ENCODE measurements at regions not wholly inside any gene's neighbourhood (a gene's known extent, or its start where the extent isn't known, plus 50 kb on each side); places are given as distances from the start of the nearest gene placed in this dataset.

DNA sequence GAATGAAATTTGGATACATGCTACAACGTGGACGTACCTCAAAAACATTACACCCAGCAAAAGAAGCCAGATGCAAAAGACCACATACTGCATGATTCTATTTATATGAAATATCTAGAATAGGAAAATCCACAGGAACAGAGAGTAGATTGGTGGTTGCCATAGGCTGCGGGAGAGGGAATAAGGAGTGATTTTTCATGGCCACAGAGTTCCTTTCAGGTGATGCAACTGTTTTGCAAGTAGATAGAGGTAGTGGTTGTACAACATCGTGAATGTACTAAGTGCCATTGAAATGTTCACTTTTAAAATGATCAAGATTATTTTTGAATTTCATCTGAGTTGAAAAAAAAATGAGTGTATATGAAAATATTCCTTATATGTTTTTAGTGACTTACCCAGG lies 115.3 kb upstream of the RUNX1 start (continued):
- TF ChIP-seq, protein P1, sequence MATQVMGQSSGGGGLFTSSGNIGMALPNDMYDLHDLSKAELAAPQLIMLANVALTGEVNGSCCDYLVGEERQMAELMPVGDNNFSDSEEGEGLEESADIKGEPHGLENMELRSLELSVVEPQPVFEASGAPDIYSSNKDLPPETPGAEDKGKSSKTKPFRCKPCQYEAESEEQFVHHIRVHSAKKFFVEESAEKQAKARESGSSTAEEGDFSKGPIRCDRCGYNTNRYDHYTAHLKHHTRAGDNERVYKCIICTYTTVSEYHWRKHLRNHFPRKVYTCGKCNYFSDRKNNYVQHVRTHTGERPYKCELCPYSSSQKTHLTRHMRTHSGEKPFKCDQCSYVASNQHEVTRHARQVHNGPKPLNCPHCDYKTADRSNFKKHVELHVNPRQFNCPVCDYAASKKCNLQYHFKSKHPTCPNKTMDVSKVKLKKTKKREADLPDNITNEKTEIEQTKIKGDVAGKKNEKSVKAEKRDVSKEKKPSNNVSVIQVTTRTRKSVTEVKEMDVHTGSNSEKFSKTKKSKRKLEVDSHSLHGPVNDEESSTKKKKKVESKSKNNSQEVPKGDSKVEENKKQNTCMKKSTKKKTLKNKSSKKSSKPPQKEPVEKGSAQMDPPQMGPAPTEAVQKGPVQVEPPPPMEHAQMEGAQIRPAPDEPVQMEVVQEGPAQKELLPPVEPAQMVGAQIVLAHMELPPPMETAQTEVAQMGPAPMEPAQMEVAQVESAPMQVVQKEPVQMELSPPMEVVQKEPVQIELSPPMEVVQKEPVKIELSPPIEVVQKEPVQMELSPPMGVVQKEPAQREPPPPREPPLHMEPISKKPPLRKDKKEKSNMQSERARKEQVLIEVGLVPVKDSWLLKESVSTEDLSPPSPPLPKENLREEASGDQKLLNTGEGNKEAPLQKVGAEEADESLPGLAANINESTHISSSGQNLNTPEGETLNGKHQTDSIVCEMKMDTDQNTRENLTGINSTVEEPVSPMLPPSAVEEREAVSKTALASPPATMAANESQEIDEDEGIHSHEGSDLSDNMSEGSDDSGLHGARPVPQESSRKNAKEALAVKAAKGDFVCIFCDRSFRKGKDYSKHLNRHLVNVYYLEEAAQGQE (IDR thresholded peaks at IDR 0.05; ENCODE audit: low read depth, low read length) = no peak
- no peak for TF ChIP-seq POLR2AphosphoS5 (IDR thresholded peaks at IDR 0.05; ENCODE audit: low read depth, low read length)
- TF ChIP-seq SIN3A (IDR thresholded peaks at IDR 0.05; ENCODE audit: borderline replicate concordance, low read depth, low read length) = no peak

DNA sequence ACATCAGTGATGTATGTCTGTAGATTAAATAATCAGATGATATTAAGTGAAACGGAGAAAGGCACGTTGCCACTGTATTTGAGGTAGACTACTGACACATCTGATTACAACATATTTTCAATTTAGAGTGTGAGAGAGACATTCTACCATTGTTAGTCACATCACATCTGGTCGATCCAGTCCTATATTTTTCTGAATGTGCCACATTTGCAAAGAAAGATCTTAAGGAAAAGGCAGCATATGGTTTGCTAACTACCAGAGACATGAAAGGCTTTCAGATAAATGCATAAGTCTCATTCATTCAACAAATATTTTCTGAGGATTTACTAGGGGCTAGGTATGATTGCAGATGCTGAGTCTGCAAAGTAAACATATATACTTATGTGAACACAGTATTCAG lies 114.3 kb upstream of the RUNX1 start:
- Histone ChIP-seq H3K36me3 (replicated peaks in 1 of 2; ENCODE audit: control insufficient read depth in 1 of 2, insufficient read depth in 2 of 2, low read length in 1 of 2) (no peaks in the 10 kb centered on the region), H4K20me1 (ENCODE audit: insufficient read depth) (no peaks in the 10 kb centered on the region), H3K9me2 (no peaks in the 10 kb centered on the region), H3F3A (replicated peaks; ENCODE audit: insufficient read depth) (no peaks in the 10 kb centered on the region), H3K4me1 (ENCODE audit: control insufficient read depth in 1 of 2, insufficient read depth in 2 of 2, low read depth in 1 of 2, low read length in 1 of 2) (no peaks in the 10 kb centered on the region), H3K9me3 (no peaks in the 10 kb centered on the region), H3K79me2 (ENCODE audit: insufficient read depth) (no peaks in the 10 kb centered on the region), H3K27me3 (ENCODE audit: insufficient read depth) (no peaks in the 10 kb centered on the region), H3K9ac (no peak overlapping the region), H3K27ac (ENCODE audit: low read depth in 2 of 2, low read length in 1 of 2) (no peak overlapping the region), H2AFZ (ENCODE audit: low read depth) (no peak overlapping the region), H3K4me3 (ENCODE audit: low read depth in 2 of 2, low read length in 1 of 2) (no peak overlapping the region), H3K4me2 (no peak overlapping the region)
- CTCF ChIA-PET = no interaction called here
- POLR2A ChIA-PET = no interaction called here
- 43% methylated on average over 3 of the region's 3 CpGs for WGBS (ENCODE audit: low lambda C conversion rate)
- no peak for DNase-seq
- TF ChIP-seq, protein P2, sequence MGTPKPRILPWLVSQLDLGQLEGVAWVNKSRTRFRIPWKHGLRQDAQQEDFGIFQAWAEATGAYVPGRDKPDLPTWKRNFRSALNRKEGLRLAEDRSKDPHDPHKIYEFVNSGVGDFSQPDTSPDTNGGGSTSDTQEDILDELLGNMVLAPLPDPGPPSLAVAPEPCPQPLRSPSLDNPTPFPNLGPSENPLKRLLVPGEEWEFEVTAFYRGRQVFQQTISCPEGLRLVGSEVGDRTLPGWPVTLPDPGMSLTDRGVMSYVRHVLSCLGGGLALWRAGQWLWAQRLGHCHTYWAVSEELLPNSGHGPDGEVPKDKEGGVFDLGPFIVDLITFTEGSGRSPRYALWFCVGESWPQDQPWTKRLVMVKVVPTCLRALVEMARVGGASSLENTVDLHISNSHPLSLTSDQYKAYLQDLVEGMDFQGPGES (IDR thresholded peaks at IDR 0.05; ENCODE audit: low read depth, low read length) = no peak
- TF ChIP-seq TAF1 (IDR thresholded peaks at IDR 0.05; ENCODE audit: borderline replicate concordance, low read depth, low read length) = no peak
- no peak for TF ChIP-seq MEF2A (IDR thresholded peaks at IDR 0.05; ENCODE audit: borderline replicate concordance, low read depth)
- no peak for TF ChIP-seq FOSL2 (IDR thresholded peaks at IDR 0.05; ENCODE audit: borderline replicate concordance, low read depth)
- TF ChIP-seq FOXJ3 (CRISPR knock-in tag; IDR thresholded peaks at IDR 0.05) = no peak
- no peak for TF ChIP-seq ELF1 (IDR thresholded peaks at IDR 0.05)
- TF ChIP-seq MXI1 (IDR thresholded peaks at IDR 0.05; ENCODE audit: low read depth, low read length) = no peak
- TF ChIP-seq GATA2 (CRISPR knock-in tag; IDR thresholded peaks at IDR 0.05) = no peak

DNA sequence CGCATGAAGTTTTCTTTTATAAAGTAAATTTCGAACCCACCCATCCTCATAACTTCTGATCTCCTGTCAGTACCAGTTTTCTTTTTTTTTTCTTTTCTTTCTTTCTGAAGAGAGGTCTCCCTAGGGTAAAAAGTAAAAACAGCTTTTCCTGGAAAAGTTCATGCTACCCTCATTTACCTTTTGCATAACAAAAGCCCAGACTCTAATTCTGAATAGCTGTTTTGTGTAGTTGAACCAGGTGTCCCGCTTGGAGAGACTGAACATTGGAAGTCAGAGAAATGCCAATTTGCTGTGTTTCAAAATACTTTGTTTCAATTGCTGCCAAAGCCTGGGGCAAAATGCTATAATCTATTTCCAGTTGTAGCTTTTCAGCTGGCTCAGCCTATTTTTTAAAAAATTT lies 113.7 kb upstream of the RUNX1 start:
- H3K4me3 ChIP-seq (ENCODE audit: low read depth in 2 of 2, low read length in 1 of 2) = no peak overlapping the region
- TF ChIP-seq, protein P1 (IDR thresholded peaks at IDR 0.05; ENCODE audit: low read depth, low read length) = no peak
- TF ChIP-seq RCOR1 (IDR thresholded peaks at IDR 0.05; ENCODE audit: low read length) (no peak), RXRA (IDR thresholded peaks at IDR 0.05; ENCODE audit: borderline replicate concordance, low read depth) (no peak), CHD2 (IDR thresholded peaks at IDR 0.05; ENCODE audit: low read length, partially characterized antibody) (no peak)
- no peaks in the 10 kb centered on the region for H3K9me2 ChIP-seq
- H3K4me1 ChIP-seq (ENCODE audit: control insufficient read depth in 1 of 2, insufficient read depth in 2 of 2, low read depth in 1 of 2, low read length in 1 of 2) = no peaks in the 10 kb centered on the region
- H3K27ac ChIP-seq (ENCODE audit: low read depth in 2 of 2, low read length in 1 of 2) = no peak overlapping the region
- H4K20me1 ChIP-seq (ENCODE audit: insufficient read depth) = no peaks in the 10 kb centered on the region
- WGBS (ENCODE audit: low lambda C conversion rate) = 78% methylated on average over 3 of the region's 3 CpGs
- POLR2A ChIA-PET = no interaction called here
- no peaks in the 10 kb centered on the region for H3K27me3 ChIP-seq (ENCODE audit: insufficient read depth)
- H3K79me2 ChIP-seq (ENCODE audit: insufficient read depth) = no peaks in the 10 kb centered on the region
- no peak overlapping the region for H2AFZ ChIP-seq (ENCODE audit: low read depth)
- no peak overlapping the region for H3K9ac ChIP-seq
- CTCF ChIA-PET = no interaction called here
- no peaks in the 10 kb centered on the region for H3K36me3 ChIP-seq (replicated peaks in 1 of 2; ENCODE audit: control insufficient read depth in 1 of 2, insufficient read depth in 2 of 2, low read length in 1 of 2)
- H3K9me3 ChIP-seq = peaks cover 3% of the 10 kb centered on the region; the same call in 1 of the 2 replicates
- no peak for DNase-seq
- H3F3A ChIP-seq (replicated peaks; ENCODE audit: insufficient read depth) = no peaks in the 10 kb centered on the region
- H3K4me2 ChIP-seq = no peak overlapping the region

All from SK-N-SH (cell line).